Gastrocnemius medialis (tissue), 4 donors: ENCODE measurements at regions not wholly inside any gene's neighbourhood (a gene's known extent, or its start where the extent isn't known, plus 50 kb on each side); places are given as distances from the start of the nearest gene placed in this dataset.

Experiments
- POLR2A ChIP-seq, 2 donors: fragments of 450-650 bp; IDR thresholded peaks; one replicate each; pipeline ENCODE4 v1.6.1; 2017; ENCODE audit warnings: antibody characterized with exemption in 2 of 2, mild to moderate bottlenecking in 2 of 2, moderate library complexity in 2 of 2
- TF ChIP-seq, protein P1 (sequence below), 5 experiments: fragments of 450-650 bp in 3 of 5; fragments of 200-600 bp in 2 of 5; sonication (generic) in 2 of 5; IDR thresholded peaks in 4 of 5; conservative IDR thresholded peaks in 1 of 5; 1 replicate in 4 of 5; 2 replicates in 1 of 5; pipeline ENCODE4 v1.5.1; 2016 to 2019; ENCODE audit warnings: antibody characterized with exemption in 5 of 5, mild to moderate bottlenecking in 3 of 5, moderate library complexity in 3 of 5

- TF ChIP-seq, protein P1, sequence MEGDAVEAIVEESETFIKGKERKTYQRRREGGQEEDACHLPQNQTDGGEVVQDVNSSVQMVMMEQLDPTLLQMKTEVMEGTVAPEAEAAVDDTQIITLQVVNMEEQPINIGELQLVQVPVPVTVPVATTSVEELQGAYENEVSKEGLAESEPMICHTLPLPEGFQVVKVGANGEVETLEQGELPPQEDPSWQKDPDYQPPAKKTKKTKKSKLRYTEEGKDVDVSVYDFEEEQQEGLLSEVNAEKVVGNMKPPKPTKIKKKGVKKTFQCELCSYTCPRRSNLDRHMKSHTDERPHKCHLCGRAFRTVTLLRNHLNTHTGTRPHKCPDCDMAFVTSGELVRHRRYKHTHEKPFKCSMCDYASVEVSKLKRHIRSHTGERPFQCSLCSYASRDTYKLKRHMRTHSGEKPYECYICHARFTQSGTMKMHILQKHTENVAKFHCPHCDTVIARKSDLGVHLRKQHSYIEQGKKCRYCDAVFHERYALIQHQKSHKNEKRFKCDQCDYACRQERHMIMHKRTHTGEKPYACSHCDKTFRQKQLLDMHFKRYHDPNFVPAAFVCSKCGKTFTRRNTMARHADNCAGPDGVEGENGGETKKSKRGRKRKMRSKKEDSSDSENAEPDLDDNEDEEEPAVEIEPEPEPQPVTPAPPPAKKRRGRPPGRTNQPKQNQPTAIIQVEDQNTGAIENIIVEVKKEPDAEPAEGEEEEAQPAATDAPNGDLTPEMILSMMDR (IDR thresholded peaks at IDR 0.05 in 4 of 5, conservative IDR thresholded peaks at IDR 0.05 in 1 of 5) = no peak
- TF ChIP-seq POLR2A (IDR thresholded peaks at IDR 0.05) = no peak
Measured at GRCh38 chr2:4214444-4215205, 511.2 kb downstream of the DCDC2C start.
